GM18907 (cell line): ENCODE measurements at regions not wholly inside any gene's neighbourhood (a gene's known extent, or its start where the extent isn't known, plus 50 kb on each side); places are given as distances from the start of the nearest gene placed in this dataset.

Experiments
- ATAC-seq: cut with Tn5 transposase; IDR thresholded peaks from one replicate; pipeline ENCODE4 v1.9.1; 2021; ENCODE audit warnings: mild to moderate bottlenecking, moderate library complexity; ENCODE audit not compliant: unreplicated experiment

DNA sequence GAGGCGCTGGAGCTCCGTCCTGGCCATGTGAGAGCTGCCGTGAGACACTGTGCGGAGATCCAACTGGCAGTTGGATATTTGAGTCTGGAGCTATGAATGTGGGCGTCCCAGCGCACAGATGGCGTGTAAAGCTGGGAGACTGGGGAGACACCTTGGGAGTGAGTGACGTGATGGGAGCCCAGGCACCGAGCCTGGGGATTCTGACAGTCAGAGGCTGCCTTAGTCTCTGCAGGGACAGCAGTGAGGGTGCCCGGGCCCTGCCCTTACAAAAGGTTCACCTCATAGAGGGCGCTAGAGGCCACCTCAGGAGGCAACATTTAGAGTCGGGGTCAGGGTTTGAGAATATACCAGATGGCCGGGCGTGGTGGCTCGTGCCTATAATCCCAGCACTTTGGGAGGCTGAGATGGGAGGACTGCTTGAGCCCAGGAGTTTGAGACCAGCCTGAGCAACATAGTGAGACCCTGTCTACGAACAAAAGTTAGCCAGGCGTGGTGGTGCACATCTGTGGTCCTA lies 194.1 kb upstream of the GSE1 start:
- ATAC-seq = no peak

DNA sequence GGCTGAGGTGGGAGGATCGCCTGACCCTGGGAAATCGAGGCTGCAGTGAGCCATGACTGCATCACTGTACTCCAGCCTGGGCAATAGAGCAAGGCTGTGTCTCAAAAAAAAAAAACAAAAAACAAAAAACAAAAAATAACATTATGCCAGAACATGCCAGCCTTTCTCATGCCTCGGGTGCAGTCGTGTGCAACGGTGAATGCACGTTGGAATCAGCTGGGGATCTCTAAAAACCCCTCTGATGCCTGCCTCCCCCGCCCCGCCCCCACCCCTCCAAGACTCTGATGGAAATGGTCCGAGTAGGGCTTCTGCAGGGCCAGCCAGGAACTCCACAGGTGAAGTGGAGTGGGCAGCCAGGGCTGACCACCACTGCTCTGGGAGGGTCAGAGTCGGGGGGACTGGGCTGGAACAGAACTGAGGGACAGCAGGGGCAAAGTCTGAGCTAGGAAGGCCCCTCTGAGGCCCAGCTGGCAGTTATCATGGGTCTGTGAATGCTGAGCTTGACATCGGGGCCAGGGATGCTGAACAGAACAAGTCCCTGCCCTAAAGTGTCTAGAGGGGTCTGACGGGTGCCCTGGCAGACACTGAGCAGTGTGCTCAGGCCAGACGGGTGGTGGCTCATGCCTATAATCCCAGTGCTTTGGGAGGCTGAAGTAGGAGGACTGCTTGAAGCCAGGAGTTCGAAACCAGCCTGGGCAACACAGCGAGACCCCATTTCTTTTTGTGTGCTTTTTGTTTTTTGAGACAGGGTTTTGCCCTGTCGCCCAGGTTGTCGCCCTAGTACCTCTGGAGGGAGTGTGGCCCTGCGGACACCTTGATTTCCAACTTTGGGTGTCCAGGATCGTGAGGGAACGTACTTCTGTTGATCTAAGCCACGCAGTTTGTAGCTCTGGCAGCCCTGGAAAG lies 193.4 kb upstream of the GSE1 start:
- no peak for ATAC-seq

DNA sequence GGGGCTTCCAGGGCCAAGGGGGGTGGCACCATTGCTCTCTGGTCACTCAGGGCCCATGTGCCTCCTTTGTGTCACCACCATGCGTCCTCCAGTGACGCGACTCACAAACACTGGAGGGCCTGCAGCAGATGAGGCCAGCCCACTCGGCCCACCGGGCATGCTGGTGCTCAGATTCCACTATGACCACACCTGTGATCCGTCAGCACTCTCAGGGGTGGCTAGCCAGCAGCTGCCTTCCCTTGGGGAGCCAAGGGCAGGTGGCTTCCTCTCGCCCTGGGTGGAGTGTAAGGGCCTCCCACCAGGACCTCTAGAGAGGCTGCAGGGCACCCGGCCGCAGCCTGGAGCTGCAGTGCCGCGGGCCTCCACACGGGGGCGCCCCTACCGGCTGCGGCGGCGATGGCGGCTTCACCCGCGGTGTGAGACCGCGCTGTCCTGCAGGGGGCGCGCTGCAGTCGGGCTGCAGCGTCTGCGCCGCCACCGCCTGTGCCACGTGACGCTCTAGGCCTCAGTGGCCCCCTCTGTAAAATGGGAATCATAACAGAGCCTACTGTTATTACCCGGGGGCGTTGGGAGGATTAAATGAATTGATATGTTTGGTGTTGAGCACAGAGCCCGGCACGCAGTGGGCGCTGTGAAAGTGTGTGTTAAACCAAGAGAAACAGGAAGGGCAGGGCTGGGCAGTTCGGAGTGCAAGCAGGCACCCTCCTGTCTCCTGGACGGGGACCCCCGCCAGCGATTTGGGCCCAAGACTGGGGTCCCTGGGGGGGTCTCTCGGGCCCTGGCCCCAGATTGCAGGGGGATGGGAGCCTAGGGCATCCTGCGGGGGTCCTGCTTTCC lies 192.4 kb upstream of the GSE1 start:
- ATAC-seq = no peak

DNA sequence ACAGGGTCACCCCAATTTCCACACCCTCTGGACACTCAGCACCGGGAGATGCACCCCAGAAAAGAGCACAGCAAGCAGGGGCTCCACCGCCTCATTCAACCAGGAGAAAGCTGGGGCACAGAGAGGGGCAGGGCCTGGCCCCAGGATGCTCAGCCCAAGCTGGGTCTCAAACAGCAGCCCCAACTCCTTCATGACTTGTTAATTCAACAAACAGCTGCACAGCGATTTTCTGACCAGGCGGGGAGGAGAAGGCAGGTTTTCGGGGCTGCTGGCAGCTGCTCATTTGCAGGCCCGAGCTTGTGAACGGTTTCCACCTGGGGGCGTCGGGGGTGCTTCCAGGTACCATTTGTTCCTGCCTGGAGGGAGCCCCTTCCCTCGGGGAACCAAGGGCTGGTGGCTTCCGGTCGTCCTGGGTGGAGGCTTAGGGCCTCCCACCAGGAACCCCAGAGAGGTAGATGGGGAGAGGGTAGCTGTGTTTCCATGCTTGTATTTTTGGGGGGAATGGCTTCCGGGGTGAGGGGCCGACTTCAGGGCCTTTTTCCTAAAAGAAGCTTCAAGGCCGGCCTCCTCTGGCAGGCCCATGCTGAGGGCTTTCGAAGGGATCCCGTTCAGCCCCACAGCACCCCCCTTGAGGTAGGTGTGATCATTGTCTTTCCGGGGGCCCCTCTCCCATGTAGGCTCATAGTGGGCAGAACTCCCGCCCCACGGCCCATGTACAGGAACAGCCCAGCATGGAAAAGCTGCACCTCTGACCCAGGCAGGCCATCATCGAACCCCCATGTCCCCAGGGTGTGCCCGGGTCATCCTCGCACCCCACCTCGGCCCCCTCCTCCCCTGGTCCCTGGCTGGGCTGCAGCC lies 191.6 kb upstream of the GSE1 start:
- ATAC-seq = no peak

DNA sequence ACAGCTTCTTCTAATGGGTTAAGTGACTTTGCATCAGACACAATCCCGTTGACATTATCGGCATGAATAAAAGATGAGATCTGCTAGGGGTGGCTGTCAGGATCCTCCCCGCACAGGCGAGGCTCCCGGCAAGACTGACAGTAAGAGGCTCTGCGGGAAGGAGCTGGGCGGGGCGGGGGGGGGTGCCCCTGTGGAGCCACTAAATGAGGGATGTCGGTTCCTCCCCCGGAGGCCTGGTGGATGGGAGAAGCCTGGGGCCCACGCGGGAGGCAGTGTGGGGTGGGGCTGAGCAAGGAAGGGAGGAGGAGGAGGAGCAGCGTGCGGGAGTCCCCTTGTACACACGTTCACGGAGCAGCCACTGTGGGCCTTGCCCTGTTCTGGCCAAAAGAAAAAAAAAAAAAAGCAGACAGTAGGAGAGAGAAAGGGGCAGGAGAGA lies 190.9 kb upstream of the GSE1 start:
- no peak for ATAC-seq

DNA sequence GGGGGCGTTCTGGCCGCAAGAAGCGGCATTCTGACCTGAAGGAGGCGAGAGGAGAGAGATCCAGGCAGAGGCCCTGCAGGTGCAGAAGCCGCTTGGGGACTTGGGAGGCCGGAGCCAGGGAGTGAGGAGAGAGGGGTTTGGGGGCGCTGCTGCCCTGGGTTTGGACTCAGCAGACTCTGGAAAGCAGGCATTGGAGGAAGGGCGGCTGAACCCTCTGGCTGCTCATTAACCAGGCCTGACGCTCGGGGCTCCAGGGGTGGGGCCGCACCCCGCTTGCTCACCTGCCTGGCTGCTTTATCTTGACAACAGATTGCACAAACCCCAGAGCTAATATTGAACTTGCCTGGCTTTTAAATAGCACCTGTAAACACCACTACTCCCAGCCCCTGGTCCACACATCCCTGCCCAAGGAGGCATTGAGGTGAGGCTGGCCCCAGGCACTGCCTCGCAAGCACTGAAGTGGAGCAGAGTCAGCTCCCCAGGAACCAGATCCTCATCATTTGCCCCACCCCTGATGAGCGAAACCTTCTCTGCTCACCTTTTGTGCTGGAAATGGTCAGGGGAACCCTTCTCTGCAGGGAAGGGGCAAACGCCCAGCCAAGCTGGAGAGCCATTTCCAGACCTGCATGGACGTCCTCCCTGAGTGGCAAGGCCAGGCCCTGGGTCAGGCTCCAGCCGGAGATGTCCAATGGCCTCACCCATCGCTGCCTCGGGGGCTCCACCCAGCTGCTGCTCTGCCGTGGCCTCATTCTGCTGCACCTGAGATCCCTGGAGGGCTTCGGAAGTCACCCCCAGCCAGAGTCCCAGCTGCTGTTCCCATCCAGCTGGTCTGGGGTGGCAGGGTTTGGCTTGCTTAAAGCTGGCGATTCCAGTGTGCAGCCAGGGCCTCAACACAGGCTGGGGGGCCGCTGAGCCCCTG lies 190.2 kb upstream of the GSE1 start:
- ATAC-seq = no peak

DNA sequence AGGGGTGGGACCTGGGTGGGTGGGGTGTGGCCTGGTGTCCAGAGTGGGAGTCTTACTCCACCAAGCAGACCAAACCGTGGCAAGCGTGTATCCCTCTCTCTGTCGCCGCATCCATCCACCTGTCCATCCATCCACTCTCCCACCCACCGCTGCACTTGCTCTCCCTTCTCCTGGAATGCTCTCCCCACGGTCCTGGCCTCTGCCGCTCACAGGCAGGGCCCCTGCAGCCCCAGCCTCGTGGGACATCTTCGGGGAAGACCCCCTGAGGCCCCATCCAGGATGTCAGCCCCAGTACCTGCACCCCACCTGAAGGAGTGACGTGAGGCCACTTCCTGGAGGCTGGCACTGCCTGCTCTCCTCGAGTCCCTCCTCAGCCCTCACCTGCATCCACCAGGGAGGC lies 189.5 kb upstream of the GSE1 start:
- no peak for ATAC-seq

DNA sequence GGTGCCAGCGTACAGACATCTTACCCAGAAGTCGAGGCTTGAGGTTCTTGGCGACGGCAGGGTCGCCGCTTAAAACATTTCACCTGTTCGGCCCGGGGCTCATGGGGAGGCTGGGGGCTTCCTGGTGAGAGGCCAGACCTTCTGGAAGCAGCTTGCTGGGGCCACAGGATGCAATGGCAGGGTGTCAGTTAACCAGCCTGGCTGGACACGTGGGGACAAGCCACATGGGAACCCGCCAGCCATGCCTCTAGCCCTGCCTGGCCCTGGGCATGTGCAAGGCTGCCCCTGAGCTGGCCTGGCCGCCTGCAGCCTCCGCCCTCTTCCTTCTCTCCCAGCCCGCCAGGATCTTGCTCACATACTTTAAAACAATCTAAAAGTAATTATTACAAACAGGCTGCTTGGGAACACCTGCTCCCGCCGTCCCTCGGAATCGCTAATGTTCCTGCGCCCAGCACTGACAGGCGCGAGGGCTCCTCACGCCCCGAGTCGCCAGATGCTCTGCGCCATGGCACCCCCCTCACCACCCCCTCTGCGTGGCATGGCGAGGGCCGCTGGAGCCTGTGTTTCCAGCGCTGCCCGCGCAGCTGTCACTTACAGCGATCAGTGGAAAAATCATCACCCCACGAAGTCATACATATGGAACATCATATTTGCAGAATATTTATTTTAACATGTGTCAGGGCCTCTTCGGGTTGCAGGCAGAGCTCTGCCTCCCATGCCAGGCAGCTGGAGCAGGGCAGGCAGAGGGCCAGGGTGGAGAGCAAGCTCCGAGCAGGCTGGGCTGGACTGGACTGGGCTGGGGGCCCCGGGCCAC lies 188.7 kb upstream of the GSE1 start:
- no peak for ATAC-seq

DNA sequence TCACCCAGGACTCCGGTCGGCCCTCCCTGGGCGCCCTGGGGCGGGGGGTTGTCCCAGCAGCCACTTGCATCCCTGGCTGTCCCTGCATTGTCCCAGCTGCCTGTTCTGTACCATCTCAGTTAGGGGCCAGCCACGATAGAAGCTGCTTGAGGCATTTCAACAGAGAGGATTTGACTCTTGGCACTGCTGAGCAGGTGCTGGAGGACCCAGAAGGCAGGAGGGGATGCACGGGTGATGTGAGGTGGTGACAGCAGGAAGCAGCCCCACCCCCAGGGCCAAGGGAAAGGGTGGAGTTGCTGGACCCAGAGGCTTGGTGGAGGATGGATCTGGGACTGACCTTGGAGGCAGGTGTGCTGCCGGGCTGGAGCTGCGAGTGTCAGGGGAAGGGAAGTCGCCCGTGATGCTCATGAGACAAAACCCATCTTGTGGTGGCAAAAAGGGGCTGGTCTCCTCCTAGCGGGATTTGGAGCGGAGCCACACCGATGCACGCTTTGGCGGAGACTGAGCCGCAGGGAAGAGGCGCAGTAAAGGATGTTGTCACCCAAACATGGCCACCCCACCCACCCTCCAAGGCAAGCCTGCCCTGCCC lies 188.0 kb upstream of the GSE1 start:
- ATAC-seq = no peak

DNA sequence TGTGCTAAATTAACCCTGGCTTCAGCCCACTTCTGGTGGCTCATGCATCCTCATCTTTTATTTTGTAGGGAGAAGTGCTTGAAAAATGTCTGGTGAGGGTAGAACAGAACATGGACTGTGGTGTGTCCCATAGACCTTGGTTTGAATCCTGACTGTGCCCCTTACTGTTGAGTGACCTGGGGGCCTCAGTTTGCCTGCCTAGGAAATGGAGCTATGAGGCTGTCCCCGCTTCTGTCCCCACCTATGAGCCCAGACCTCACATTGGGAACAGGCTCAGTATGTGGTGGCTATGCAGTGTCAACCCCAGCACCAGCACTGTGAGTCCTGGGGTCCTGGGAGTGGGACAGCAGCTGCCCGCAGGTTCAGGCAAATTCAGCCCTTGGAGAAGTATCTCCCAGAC lies 186.3 kb upstream of the GSE1 start:
- ATAC-seq = no peak

DNA sequence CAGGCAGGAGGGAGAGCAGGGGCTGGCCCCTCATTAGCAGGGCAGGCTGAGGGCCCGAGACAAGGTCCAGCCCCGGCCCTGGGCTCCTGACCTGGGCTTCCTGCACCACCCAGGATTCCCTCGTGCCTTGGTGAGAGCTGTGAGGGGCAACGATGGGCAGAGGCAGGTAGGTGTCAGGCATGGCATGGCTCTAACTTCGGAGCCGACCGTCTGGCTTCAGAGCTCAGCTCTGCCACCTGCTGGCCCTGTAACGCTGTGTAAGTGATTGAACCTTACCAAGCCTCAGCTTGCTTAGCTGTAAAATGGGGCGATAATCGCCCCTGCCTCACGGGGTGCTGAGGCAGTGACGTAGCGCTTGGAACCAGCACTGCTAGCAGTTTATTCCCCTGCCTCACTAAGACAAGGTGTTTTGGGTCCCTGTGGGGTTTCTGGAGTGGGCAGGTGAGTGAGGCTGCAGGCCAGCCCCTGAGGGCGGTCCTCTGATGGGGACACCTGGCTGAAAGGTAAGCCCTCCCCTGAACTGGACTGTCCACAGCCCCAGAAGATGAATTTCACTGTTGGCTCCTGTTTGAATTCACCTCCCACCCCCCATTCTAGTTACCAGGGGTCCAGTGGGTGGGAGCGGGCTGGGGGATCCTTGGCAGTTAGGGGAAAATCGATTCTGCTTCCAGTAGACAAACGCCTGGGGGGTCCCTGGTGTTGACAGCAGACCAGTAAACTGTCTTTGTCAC lies 184.8 kb upstream of the GSE1 start:
- ATAC-seq = no peak

DNA sequence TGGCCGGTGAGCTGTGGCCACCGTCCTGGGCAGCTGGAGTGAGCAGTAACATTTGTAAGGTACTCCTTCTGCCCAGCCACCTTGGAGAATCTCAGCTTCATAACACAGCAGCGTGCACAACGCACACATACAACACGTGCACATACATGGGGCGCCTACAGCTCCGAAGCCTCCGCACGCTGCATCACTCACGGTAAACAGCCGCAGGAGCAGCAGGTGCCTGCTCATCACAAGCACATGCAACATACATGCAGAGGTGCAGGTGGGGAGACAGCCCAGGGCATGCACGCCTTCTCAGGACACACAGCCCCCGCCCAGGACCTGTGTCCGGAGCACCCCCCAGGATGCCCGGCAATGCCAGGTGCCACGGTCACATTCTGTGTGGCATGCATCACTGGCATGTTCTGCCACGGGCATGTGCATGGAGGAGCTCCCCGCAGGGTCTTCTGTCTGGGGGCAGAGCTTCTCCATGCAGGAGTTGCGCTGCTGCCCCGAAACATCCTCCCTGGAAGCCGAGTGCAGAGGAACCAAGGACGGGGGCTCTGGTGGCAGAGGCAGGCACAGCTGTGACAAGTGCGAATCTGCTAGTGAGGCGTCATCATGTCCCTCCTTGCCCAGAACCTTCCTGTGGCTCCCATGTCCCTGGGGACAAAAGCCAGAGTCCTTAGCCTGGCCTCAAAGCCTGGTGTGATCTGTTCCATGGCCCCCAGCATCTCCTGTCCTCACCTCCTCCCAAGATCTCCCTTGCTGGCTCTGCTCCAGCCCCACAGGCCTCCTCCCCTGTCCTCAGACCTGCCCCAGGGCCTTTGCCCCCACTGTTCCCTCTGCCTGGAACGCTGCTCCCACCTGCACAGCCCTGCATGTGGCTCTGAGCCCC lies 184.0 kb upstream of the GSE1 start:
- ATAC-seq = no peak

DNA sequence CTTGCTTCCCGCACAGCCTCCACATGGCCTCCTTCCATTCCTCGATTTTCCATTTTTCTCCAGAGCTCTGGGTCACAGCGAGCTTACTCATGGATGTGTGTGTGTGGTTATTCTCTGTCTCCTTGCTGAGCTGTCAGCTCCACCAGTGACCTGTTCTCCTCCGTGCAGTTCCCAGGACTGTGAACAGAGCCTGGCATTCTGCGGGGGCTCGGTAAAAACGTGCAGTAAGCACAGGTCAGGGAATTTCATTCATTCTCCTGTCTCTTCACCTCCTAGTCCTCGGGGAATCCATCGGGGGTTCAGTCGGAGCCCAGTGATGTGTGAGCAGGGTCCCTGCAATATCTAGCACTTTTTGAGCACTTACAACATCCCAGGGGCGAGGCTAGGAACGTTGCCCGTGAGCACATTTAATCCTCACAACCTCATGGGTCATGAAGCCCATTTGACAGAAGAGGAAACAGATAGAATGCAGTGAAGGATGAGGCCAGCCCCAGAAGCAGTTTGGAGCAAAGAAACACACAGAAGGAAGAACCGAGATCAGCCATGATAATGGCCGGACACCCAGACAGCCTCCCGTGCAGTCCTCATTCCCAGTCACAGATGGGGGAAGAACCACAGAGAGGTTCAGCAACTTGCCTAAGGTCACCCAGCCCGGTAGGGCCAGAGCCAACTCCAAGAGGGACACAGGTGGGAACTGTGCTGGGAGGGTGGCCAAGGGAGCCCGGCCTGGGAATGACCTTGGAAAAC lies 183.2 kb upstream of the GSE1 start:
- ATAC-seq = no peak

DNA sequence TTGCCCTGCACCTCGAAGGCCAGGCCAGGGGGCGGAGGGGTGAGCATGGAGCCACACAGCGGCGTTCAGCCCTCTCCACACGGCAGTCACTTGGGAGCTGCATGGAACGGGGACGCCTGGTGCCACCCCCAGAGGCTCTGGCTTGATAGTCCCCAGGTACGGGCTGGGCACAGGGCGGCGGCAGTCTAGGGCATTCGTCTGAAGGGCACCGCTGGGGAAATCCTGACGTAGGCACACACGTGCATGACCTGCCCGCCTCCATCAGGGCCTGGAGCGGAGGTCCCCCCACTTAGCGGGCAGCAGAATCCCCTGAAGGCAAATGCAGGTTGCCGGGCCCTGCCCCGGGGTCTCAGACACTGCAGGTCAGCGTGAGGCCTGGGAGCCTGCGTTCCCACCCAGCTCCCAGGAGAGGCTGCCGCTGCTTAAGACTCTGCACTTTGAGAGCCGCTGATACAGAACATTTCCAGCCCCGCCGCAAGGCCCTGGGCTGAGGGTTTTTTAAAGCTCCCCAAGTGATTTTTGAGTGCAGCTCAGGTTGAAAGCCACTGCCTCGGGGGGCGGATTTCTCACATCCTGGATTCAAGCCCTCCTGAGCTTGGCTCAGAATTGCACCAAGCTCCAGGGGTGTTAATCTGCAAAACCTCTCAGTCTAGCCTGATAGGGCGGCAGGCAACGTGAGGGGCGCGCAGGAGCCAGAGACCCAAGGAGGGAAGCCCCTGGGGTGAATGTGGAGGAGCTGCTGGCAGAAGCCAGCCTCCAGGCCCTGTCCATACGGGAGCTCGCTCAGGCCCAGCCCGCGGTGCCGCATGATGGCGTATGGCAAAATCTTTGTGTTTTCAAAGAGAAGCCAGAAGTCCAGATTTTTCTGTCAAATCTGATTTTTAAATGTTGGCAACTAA lies 182.3 kb upstream of the GSE1 start:
- no peak for ATAC-seq

DNA sequence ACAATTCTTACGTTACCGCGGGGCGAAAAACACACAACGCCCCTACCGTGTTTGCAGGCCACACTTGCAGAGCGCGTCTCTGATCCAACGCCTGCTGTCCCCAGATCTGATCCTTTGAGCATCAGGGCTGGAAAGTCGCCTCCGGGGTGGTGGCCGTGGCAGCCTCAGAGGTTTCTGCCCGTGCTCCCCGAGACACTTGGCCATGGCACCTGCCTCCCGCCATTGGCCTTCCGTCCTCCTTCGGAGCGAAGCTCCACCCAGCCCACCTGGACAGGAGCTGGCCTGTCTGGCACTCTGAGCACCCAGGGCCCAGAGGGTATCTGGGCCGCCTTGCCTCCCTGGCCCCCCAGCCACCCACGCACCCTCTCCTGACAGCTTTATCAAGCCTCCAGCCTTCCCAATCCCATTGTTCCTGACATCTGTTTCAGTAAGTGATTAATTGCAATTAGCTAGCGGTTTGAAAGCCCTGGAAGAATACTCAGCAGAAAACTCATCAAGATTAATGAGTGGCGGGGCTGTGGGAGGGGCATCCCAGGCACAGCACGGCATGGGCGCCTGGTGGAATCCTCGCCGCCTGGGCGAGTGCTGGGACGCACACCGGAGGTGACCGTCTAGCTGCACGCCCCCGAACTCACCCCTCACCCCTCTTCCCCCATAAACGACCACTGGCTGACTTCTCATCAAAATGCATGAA lies 181.5 kb upstream of the GSE1 start:
- ATAC-seq = no peak
